B cell (primary cell): ENCODE measurements at regions not wholly inside any gene's neighbourhood (a gene's known extent, or its start where the extent isn't known, plus 50 kb on each side); places are given as distances from the start of the nearest gene placed in this dataset.

Experiments
- ATAC-seq: fragments of 200-7000 bp; cut with Tn5 transposase; one replicate; pipeline ENCODE4 v1.10.0; 2021; ENCODE audit warnings: low read depth, mild to moderate bottlenecking, moderate number of reproducible peaks, moderate library complexity
- CTCF ChIA-PET: fragments of 350-600 bp; sonication (Branson Sonifier 250); formaldehyde crosslinking; loops from one replicate; lab custom pipeline; 2021; ENCODE audit warnings: antibody characterized with exemption, inconsistent platforms; lab: Charles Lee
- POLR2A ChIA-PET: fragments of 350-600 bp; sonication (Branson Sonifier 250); formaldehyde crosslinking; loops from one replicate; lab custom pipeline; 2021; ENCODE audit warnings: antibody characterized with exemption; lab: Charles Lee
- DNase-seq: peaks from one replicate; pipeline ENCODE4 v3.0.0; 2013
- H2AFZ ChIP-seq: 2 replicates; pipeline ENCODE4 v1.6.1; 2012; ENCODE audit warnings: mild to moderate bottlenecking, low read depth, low read length; ENCODE audit not compliant: insufficient read depth, poor library complexity, severe bottlenecking
- H3K27ac ChIP-seq, 2 donors: 1 replicate in 1 of 2; 2 replicates in 1 of 2; pipeline ENCODE4 v1.5.1; 2012 to 2013; ENCODE audit warnings: low read length in 2 of 2, mild to moderate bottlenecking in 2 of 2, moderate library complexity in 1 of 2
- H3K27me3 ChIP-seq, 4 experiments: fragments of 200-600 bp in 1 of 4; sonication (generic) in 1 of 4; replicated peaks in 1 of 4; 1 replicate in 2 of 4; 2 replicates in 2 of 4; pipeline versions ENCODE4 v1.6.1 to v1.7.0; 2013 to 2016; ENCODE audit warnings: low read length in 3 of 4, mild to moderate bottlenecking in 2 of 4, mixed read lengths in 1 of 4, moderate library complexity in 1 of 4; ENCODE audit not compliant: insufficient read depth in 4 of 4, control insufficient read depth in 3 of 4; ENCODE audit errors: control extremely low read depth in 1 of 4
- H3K36me3 ChIP-seq, 2 experiments: replicated peaks in 1 of 2; 1 replicate in 1 of 2; 2 replicates in 1 of 2; pipeline versions ENCODE4 v1.6.1 to v1.7.1; 2013; ENCODE audit warnings: low read length in 1 of 2; ENCODE audit not compliant: insufficient read depth in 2 of 2, control insufficient read depth in 1 of 2; ENCODE audit errors: control extremely low read depth in 1 of 2, extremely low read depth in 1 of 2
- H3K4me1 ChIP-seq, 2 donors: fragments of 200-600 bp in 1 of 2; sonication (generic) in 1 of 2; 1 replicate in 1 of 2; 2 replicates in 1 of 2; pipeline versions ENCODE4 v1.5.1 to v1.6.1; 2013 to 2017; ENCODE audit warnings: low read length in 2 of 2; ENCODE audit not compliant: control insufficient read depth in 2 of 2, insufficient read depth in 2 of 2
- H3K4me2 ChIP-seq: replicated peaks from 2 replicates; pipeline ENCODE3; 2012; ENCODE audit warnings: mild to moderate bottlenecking, low read depth, low read length; ENCODE audit not compliant: poor library complexity, severe bottlenecking
- H3K4me3 ChIP-seq, 5 experiments: fragments of 200-600 bp in 1 of 5; sonication (generic) in 1 of 5; 1 replicate in 3 of 5; 2 replicates in 2 of 5; pipeline versions ENCODE4 v1.5.1 to v1.7.0; 2011 to 2016; ENCODE audit warnings: low read length in 4 of 5, mild to moderate bottlenecking in 4 of 5, low read depth in 2 of 5, control low read depth in 1 of 5, moderate library complexity in 1 of 5; ENCODE audit not compliant: insufficient read depth in 1 of 5; ENCODE audit errors: control extremely low read depth in 1 of 5, extremely low read depth in 1 of 5
- H3K79me2 ChIP-seq: fragments of 200-600 bp; sonication (generic); one replicate; pipeline ENCODE4 v1.6.0; 2016; ENCODE audit warnings: low read length; ENCODE audit not compliant: control insufficient read depth, insufficient read depth
- H3K9ac ChIP-seq: fragments of 200-600 bp; sonication (generic); 2 replicates; pipeline ENCODE4 v1.6.1; 2017; ENCODE audit warnings: mild to moderate bottlenecking, low read length, moderate library complexity
- H3K9me3 ChIP-seq, 3 donors: one replicate each; pipeline versions ENCODE4 v1.6.1 to v1.7.1; 2013; ENCODE audit warnings: low read length in 2 of 3; ENCODE audit not compliant: control insufficient read depth in 2 of 3, insufficient read depth in 1 of 3; ENCODE audit errors: control extremely low read depth in 1 of 3
- H4K20me1 ChIP-seq: 2 replicates; pipeline ENCODE4 v1.6.0; 2012; ENCODE audit warnings: mild to moderate bottlenecking, low read length; ENCODE audit not compliant: insufficient read depth, control insufficient read depth, poor library complexity, severe bottlenecking
- H3K27ac Mint-ChIP-seq: one replicate; pipeline ENCODE4 v1.8.0; 2021; ENCODE audit warnings: mixed read lengths
- H3K27me3 Mint-ChIP-seq: one replicate; pipeline ENCODE4 v1.8.0; 2021; ENCODE audit warnings: mixed read lengths
- H3K4me1 Mint-ChIP-seq: one replicate; pipeline ENCODE4 v1.8.0; 2021; ENCODE audit warnings: mixed read lengths
- H3K4me3 Mint-ChIP-seq: one replicate; pipeline ENCODE4 v1.8.0; 2021; ENCODE audit warnings: mixed read lengths
- H3K9me3 Mint-ChIP-seq: one replicate; pipeline ENCODE4 v1.8.0; 2022; ENCODE audit warnings: mixed read lengths; ENCODE audit not compliant: insufficient read depth
- CTCF ChIP-seq: fragments of 200-600 bp; IDR thresholded peaks from one replicate; pipeline ENCODE4 v1.8.0; 2022; ENCODE audit warnings: antibody characterized with exemption, mild to moderate bottlenecking
- EZH2 ChIP-seq: IDR thresholded peaks from 2 replicates; pipeline ENCODE4 v1.6.1; 2012; ENCODE audit warnings: borderline replicate concordance, low read depth, mild to moderate bottlenecking, moderate library complexity, low read length; ENCODE audit not compliant: insufficient read depth, poor library complexity, severe bottlenecking
- WGBS: methylation state at CpG from one replicate; pipeline ENCODE4 v1.1.5; 2013; ENCODE audit warnings: missing lambda C conversion rate; ENCODE audit not compliant: insufficient coverage; 5-methylcytosine and 5-hydroxymethylcytosine counted together
- intact Hi-C: fragments of 100-400 bp; cut with micrococcal nuclease; formaldehyde crosslinking; loops from one replicate; pipeline ENCODE4 v1.10.0; 2022

GRCh38 chr6:30832864-30833263, 51.5 kb upstream of the DDR1 start:
- Histone ChIP-seq H3K27me3 (peaks cover 0 to 4% (median 0%) of the 10 kb centered on the region in 4 experiments), H3K9ac (no peak overlapping the region), H3K36me3 (no peaks in the 10 kb centered on the region), H3K27ac (no peak overlapping the region), H3K4me1 (peaks cover 8 to 31% of the 10 kb centered on the region in 2 donors), H4K20me1 (no peaks in the 10 kb centered on the region), H3K4me2 (no peak overlapping the region), H3K4me3 (no peak overlapping the region), H3K9me3 (peaks cover 0 to 3% (median 0%) of the 10 kb centered on the region in 3 donors), H3K79me2 (no peaks in the 10 kb centered on the region), H2AFZ (no peak overlapping the region)
- ATAC-seq (no peak), DNase-seq (no peak)
- Mint-ChIP-seq H3K27ac (no peak overlapping the region), H3K4me3 (no peak overlapping the region), H3K4me1 (peaks cover 26% of the 10 kb centered on the region), H3K27me3 (peaks cover 14% of the 10 kb centered on the region), H3K9me3 (no peaks in the 10 kb centered on the region)
- CTCF ChIA-PET: interaction anchor here (3.4 to 14.3 kb wide), 3 partner anchors 80 to 256 kb away, joined by 17 to 237 read pairs (median 87); partner anchors contain the start of gene VARS2
- WGBS: 96% methylated on average over 5 of the region's 5 CpGs
- intact Hi-C loops: no loop called here
- POLR2A ChIA-PET: interaction anchor here (0.6 kb wide), 1 partner anchor 140 kb away, joined by 3 read pairs; no protein-coding TSS in a partner anchor
- TF ChIP-seq EZH2 (no peak), CTCF (no peak)

GRCh38 chr6:30830438-30830837, 53.9 kb upstream of the DDR1 start:
- peaks cover 24% of the 10 kb centered on the region for H3K4me1 Mint-ChIP-seq

More at GRCh38 chr6:30830438-30830837, 53.9 kb upstream of the DDR1 start:
- peak overlapping the region; percentile 51 for H3K4me2 ChIP-seq
- Mint-ChIP-seq H3K9me3 (no peaks in the 10 kb centered on the region), H3K27me3 (peaks cover 13% of the 10 kb centered on the region), H3K27ac (no peak overlapping the region), H3K4me3 (peak overlapping the region; percentile 38)
- ATAC-seq (no peak), DNase-seq (no peak)
- no peak overlapping the region for H3K9ac ChIP-seq
- H4K20me1 ChIP-seq: no peaks in the 10 kb centered on the region
- H3K27me3 ChIP-seq: peaks cover 0 to 4% (median 0%) of the 10 kb centered on the region in 4 experiments
- H3K4me1 ChIP-seq: peaks cover 7 to 29% of the 10 kb centered on the region in 2 donors
- TF ChIP-seq CTCF (no peak), EZH2 (no peak)
- no peaks in the 10 kb centered on the region for H3K79me2 ChIP-seq
- peak overlapping the region; percentile 50 for H2AFZ ChIP-seq
- ChIA-PET POLR2A (no interaction called here), CTCF (interaction anchor here (0.7 to 14.3 kb wide), 13 partner anchors 10 to 258 kb away, joined by 3 to 237 read pairs (median 12); partner anchors contain the start of gene VARS2)
- H3K4me3 ChIP-seq: peak overlapping the region in 3 of 5 experiments; percentile 25 to 42 (median 33)
- intact Hi-C loops: no loop called here
- no peaks in the 10 kb centered on the region for H3K36me3 ChIP-seq
- H3K27ac ChIP-seq: no peak overlapping the region
- peaks cover 0 to 3% (median 0%) of the 10 kb centered on the region in 3 donors for H3K9me3 ChIP-seq
- 0% methylated on average over 1 of the region's 3 CpGs for WGBS
